ENCODE measurements at regions not wholly inside any gene's neighbourhood (a gene's known extent, or its start where the extent isn't known, plus 50 kb on each side); places are given as distances from the start of the nearest gene placed in this dataset.

DNA sequence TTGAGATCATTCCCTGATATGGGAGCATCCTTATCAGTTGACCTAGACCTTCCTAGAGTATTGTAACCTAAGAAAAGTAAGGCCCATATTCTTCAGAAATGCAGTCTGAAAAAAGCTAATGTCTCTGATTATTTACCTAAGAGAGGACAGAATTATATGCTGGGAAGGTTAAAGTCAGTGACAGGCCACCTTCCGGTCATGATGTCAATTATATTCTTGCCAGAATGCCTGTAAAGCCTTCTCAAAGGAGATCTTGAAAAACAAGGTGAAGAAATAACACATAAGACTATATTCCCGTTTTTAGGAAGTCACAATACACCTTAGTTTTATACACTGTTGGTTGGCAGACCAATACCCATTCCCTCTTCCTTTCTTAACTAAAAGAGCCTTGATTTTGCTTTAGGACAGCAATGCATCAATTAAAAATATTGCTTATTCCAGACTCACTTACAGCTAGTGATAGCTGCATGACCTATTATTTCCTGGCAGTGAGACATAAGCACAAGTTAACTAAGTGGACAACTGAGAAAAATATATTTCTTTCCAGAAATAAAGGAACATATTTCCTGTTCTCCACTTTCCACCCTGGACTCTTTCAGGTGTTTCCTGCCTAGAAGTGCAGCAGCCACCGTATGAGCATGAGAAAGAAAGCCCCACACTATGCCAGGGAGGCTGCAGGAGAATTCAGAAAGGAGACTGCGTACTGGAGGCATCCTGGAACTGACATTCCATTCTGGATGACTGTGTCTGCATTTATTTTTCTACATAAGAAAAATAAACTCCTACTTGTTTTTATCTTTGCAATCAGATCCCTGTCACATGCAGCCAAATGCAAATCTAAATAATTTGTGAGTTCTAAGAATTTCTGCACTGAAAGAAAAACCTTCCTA, 332.9 kb upstream of the PTBP2 start:
- Histone ChIP-seq H3K27ac (ENCODE audit: low read depth, low read length) (no peak overlapping the region), H3K79me2 (ENCODE audit: insufficient read depth, low read length) (no peaks in the 10 kb centered on the region), H3K4me2 (ENCODE audit: low read depth, low read length, poor library complexity, severe bottlenecking) (no peak overlapping the region), H3K9ac (ENCODE audit: low read length) (no peak overlapping the region), H3K36me3 (ENCODE audit: low read length) (no peaks in the 10 kb centered on the region), H3K4me3 (ENCODE audit: insufficient read depth, low read length, poor library complexity, severe bottlenecking) (no peak overlapping the region), H3K27me3 (ENCODE audit: low read length) (no peaks in the 10 kb centered on the region), H4K20me1 (ENCODE audit: low read depth, low read length) (no peaks in the 10 kb centered on the region), H3K9me3 (ENCODE audit: insufficient read depth, low read length) (no peaks in the 10 kb centered on the region), H3K9me2 (replicated peaks; ENCODE audit: insufficient read depth, low read length) (no peaks in the 10 kb centered on the region), H3F3A (ENCODE audit: insufficient read depth) (no peaks in the 10 kb centered on the region), H2AFZ (ENCODE audit: low read depth, low read length, severe bottlenecking) (no peak overlapping the region)
- no peak for TF ChIP-seq CTCF (IDR thresholded peaks at IDR 0.05; ENCODE audit: insufficient read depth, low read length, poor library complexity, severe bottlenecking)
- no peak for TF ChIP-seq EZH2phosphoT487 (conservative IDR thresholded peaks at IDR 0.05; ENCODE audit: low read length)

DNA sequence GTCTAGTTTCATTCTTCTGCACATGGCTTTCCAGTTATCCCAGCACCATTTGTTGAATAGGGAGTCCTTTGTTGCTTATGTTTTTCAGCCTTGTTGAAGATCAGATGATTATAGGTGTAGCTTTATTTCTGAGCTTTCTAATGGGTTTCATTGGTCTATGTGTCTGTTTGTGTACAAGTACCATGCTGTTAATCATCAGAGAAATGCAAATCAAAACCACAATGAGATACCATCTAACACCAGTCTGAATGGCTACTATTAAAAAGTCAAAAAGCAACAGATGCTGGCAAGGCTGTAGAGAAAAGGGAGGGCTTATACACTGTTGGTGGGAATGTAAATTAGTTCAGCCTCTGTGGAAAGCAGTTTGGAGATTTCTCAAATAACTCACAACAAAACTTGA, 321.5 kb upstream of the PTBP2 start:
- no peaks in the 10 kb centered on the region for H3K27me3 ChIP-seq (ENCODE audit: low read length)
- no peaks in the 10 kb centered on the region for H3K9me2 ChIP-seq (replicated peaks; ENCODE audit: insufficient read depth, low read length)
- TF ChIP-seq EZH2phosphoT487 (conservative IDR thresholded peaks at IDR 0.05; ENCODE audit: low read length) = no peak
- TF ChIP-seq CTCF (IDR thresholded peaks at IDR 0.05; ENCODE audit: insufficient read depth, low read length, poor library complexity, severe bottlenecking) = no peak
- H3K79me2 ChIP-seq (ENCODE audit: insufficient read depth, low read length) = no peaks in the 10 kb centered on the region
- no peaks in the 10 kb centered on the region for H3K9me3 ChIP-seq (ENCODE audit: insufficient read depth, low read length)
- H3K4me2 ChIP-seq (ENCODE audit: low read depth, low read length, poor library complexity, severe bottlenecking) = no peak overlapping the region
- H3K36me3 ChIP-seq (ENCODE audit: low read length) = no peaks in the 10 kb centered on the region
- H2AFZ ChIP-seq (ENCODE audit: low read depth, low read length, severe bottlenecking) = no peak overlapping the region
- no peak overlapping the region for H3K9ac ChIP-seq (ENCODE audit: low read length)
- no peaks in the 10 kb centered on the region for H4K20me1 ChIP-seq (ENCODE audit: low read depth, low read length)
- no peak overlapping the region for H3K4me3 ChIP-seq (ENCODE audit: insufficient read depth, low read length, poor library complexity, severe bottlenecking)
- no peak overlapping the region for H3K27ac ChIP-seq (ENCODE audit: low read depth, low read length)
- H3F3A ChIP-seq (ENCODE audit: insufficient read depth) = no peaks in the 10 kb centered on the region

GRCh38 chr1:96409087-96409486, 312.5 kb upstream of the PTBP2 start:
- no peak for TF ChIP-seq EZH2phosphoT487 (conservative IDR thresholded peaks at IDR 0.05; ENCODE audit: low read length)
- Histone ChIP-seq H3K36me3 (ENCODE audit: low read length) (no peaks in the 10 kb centered on the region), H3K9me3 (ENCODE audit: insufficient read depth, low read length) (no peaks in the 10 kb centered on the region), H3K27ac (ENCODE audit: low read depth, low read length) (no peak overlapping the region), H3K9ac (ENCODE audit: low read length) (no peak overlapping the region), H3K79me2 (ENCODE audit: insufficient read depth, low read length) (no peaks in the 10 kb centered on the region), H4K20me1 (ENCODE audit: low read depth, low read length) (no peaks in the 10 kb centered on the region), H2AFZ (ENCODE audit: low read depth, low read length, severe bottlenecking) (no peak overlapping the region), H3K27me3 (ENCODE audit: low read length) (no peaks in the 10 kb centered on the region), H3K4me3 (ENCODE audit: insufficient read depth, low read length, poor library complexity, severe bottlenecking) (no peak overlapping the region), H3K4me2 (ENCODE audit: low read depth, low read length, poor library complexity, severe bottlenecking) (no peak overlapping the region), H3K9me2 (replicated peaks; ENCODE audit: insufficient read depth, low read length) (no peaks in the 10 kb centered on the region), H3F3A (ENCODE audit: insufficient read depth) (no peaks in the 10 kb centered on the region)

GRCh38 chr1:96409689-96410088, 311.9 kb upstream of the PTBP2 start:
- Histone ChIP-seq H3K9ac (ENCODE audit: low read length) (no peak overlapping the region), H3K9me2 (replicated peaks; ENCODE audit: insufficient read depth, low read length) (no peaks in the 10 kb centered on the region), H3K4me2 (ENCODE audit: low read depth, low read length, poor library complexity, severe bottlenecking) (no peak overlapping the region), H4K20me1 (ENCODE audit: low read depth, low read length) (no peaks in the 10 kb centered on the region), H3F3A (ENCODE audit: insufficient read depth) (no peaks in the 10 kb centered on the region), H3K9me3 (ENCODE audit: insufficient read depth, low read length) (no peaks in the 10 kb centered on the region), H3K79me2 (ENCODE audit: insufficient read depth, low read length) (no peaks in the 10 kb centered on the region), H3K4me3 (ENCODE audit: insufficient read depth, low read length, poor library complexity, severe bottlenecking) (no peak overlapping the region), H3K27me3 (ENCODE audit: low read length) (no peaks in the 10 kb centered on the region), H2AFZ (ENCODE audit: low read depth, low read length, severe bottlenecking) (no peak overlapping the region), H3K27ac (ENCODE audit: low read depth, low read length) (no peak overlapping the region), H3K36me3 (ENCODE audit: low read length) (no peaks in the 10 kb centered on the region)
- TF ChIP-seq EZH2phosphoT487 (conservative IDR thresholded peaks at IDR 0.05; ENCODE audit: low read length) (no peak), CTCF (IDR thresholded peaks at IDR 0.05; ENCODE audit: insufficient read depth, low read length, poor library complexity, severe bottlenecking) (no peak)
